ENCODE measurements at regions not wholly inside any gene's neighbourhood (a gene's known extent, or its start where the extent isn't known, plus 50 kb on each side); places are given as distances from the start of the nearest gene placed in this dataset.

DNA sequence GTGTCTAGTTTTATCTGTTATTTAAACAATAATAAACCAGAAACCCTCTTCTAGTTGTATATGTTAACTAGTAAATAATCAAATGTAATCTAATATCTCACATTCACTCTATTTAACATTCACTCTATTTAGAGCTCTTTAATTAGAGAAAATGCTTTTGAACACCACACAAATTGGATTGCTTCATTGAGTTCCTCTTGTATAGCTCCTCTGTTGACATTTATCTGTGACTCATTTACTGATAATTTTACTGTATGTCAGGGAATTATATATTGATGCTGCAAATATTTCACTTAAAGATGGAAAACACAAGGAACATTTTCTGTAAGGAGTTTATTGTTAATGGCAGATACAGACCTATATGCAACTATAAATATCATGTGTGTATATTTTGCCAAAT lies 594.6 kb downstream of the COL12A1 start:
- Histone ChIP-seq H3K36me3 (ENCODE audit: insufficient read depth, low read length) (no peaks in the 10 kb centered on the region), H2AFZ (ENCODE audit: low read depth, low read length) (no peak overlapping the region), H3K4me1 (ENCODE audit: insufficient read depth, low read length) (no peaks in the 10 kb centered on the region), H3K27ac (ENCODE audit: low read length) (no peak overlapping the region), H3K4me2 (ENCODE audit: insufficient read depth, low read length) (no peak overlapping the region), H3K9me3 (ENCODE audit: insufficient read depth, low read length, severe bottlenecking) (no peaks in the 10 kb centered on the region), H3K4me3 (ENCODE audit: low read depth in 1 of 2, low read length in 2 of 2) (no peak overlapping the region), H3K79me2 (ENCODE audit: insufficient read depth, low read length) (no peaks in the 10 kb centered on the region), H3K9ac (ENCODE audit: low read depth, low read length) (no peak overlapping the region), H4K20me1 (ENCODE audit: insufficient read depth, low read length) (no peaks in the 10 kb centered on the region), H3K27me3 (ENCODE audit: insufficient read depth, low read length, poor library complexity) (no peaks in the 10 kb centered on the region)
- no peak for TF ChIP-seq EZH2 (IDR thresholded peaks at IDR 0.05; ENCODE audit: borderline replicate concordance, low read depth, low read length, severe bottlenecking)
- DNase-seq (no peak), ATAC-seq (ENCODE audit: insufficient read depth, low read depth) (no peak)

DNA sequence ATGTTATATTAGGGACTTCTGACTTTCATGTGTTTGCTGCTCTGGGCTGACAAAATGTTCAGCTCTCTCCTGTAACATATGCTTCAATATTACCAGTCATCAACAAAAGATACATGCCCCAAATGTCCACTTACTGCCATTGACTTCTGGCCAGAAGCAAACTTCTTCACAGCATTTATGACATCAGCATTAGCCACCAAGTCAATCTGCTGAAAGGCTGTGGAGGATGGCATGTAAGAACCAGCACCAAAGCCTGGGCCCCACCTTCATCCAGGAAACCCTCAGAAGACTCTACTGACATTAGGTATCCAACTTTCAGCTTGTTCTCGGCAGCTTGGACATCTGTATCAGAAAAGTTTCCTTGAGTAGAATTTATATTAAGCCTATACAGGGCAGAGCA lies 595.5 kb downstream of the COL12A1 start:
- H4K20me1 ChIP-seq (ENCODE audit: insufficient read depth, low read length): no peaks in the 10 kb centered on the region
- H3K4me1 ChIP-seq (ENCODE audit: insufficient read depth, low read length): no peaks in the 10 kb centered on the region
- no peak overlapping the region for H3K9ac ChIP-seq (ENCODE audit: low read depth, low read length)
- H3K36me3 ChIP-seq (ENCODE audit: insufficient read depth, low read length): no peaks in the 10 kb centered on the region
- H3K4me2 ChIP-seq (ENCODE audit: insufficient read depth, low read length): no peak overlapping the region
- no peaks in the 10 kb centered on the region for H3K9me3 ChIP-seq (ENCODE audit: insufficient read depth, low read length, severe bottlenecking)
- no peak overlapping the region for H3K27ac ChIP-seq (ENCODE audit: low read length)
- H3K79me2 ChIP-seq (ENCODE audit: insufficient read depth, low read length): no peaks in the 10 kb centered on the region
- DNase-seq (no peak), ATAC-seq (ENCODE audit: insufficient read depth, low read depth) (no peak)
- H2AFZ ChIP-seq (ENCODE audit: low read depth, low read length): no peak overlapping the region
- H3K27me3 ChIP-seq (ENCODE audit: insufficient read depth, low read length, poor library complexity): no peaks in the 10 kb centered on the region
- no peak for TF ChIP-seq EZH2 (IDR thresholded peaks at IDR 0.05; ENCODE audit: borderline replicate concordance, low read depth, low read length, severe bottlenecking)
- TF ChIP-seq, protein P1, sequence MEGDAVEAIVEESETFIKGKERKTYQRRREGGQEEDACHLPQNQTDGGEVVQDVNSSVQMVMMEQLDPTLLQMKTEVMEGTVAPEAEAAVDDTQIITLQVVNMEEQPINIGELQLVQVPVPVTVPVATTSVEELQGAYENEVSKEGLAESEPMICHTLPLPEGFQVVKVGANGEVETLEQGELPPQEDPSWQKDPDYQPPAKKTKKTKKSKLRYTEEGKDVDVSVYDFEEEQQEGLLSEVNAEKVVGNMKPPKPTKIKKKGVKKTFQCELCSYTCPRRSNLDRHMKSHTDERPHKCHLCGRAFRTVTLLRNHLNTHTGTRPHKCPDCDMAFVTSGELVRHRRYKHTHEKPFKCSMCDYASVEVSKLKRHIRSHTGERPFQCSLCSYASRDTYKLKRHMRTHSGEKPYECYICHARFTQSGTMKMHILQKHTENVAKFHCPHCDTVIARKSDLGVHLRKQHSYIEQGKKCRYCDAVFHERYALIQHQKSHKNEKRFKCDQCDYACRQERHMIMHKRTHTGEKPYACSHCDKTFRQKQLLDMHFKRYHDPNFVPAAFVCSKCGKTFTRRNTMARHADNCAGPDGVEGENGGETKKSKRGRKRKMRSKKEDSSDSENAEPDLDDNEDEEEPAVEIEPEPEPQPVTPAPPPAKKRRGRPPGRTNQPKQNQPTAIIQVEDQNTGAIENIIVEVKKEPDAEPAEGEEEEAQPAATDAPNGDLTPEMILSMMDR (IDR thresholded peaks at IDR 0.05; ENCODE audit: borderline replicate concordance, extremely low read depth, low read length, poor library complexity, severe bottlenecking): no peak
- H3K4me3 ChIP-seq (ENCODE audit: low read depth in 1 of 2, low read length in 2 of 2): no peak overlapping the region

DNA sequence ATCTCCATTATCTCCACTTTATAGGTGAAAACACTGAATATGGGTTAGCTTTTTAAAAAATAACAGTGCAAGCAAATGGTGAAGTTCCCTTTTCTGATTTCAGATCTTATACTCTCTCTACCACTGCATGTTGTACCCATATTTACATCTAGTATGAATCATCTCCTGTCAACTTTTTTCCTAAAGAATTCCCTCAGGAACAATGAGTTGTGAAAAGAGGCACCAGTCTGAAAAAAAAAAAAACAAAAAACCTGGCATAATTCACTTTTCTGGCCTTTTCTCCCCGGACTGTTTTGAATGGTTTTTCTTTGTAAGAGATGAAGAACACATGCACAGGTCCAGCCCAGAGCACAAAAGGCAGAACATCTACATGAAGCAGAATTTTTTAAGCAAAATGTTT lies 596.0 kb downstream of the COL12A1 start:
- TF ChIP-seq, protein P1 (IDR thresholded peaks at IDR 0.05; ENCODE audit: borderline replicate concordance, extremely low read depth, low read length, poor library complexity, severe bottlenecking): no peak
- no peak for TF ChIP-seq EZH2 (IDR thresholded peaks at IDR 0.05; ENCODE audit: borderline replicate concordance, low read depth, low read length, severe bottlenecking)
- no peaks in the 10 kb centered on the region for H3K79me2 ChIP-seq (ENCODE audit: insufficient read depth, low read length)
- DNase-seq (no peak), ATAC-seq (ENCODE audit: insufficient read depth, low read depth) (no peak)
- no peak overlapping the region for H3K9ac ChIP-seq (ENCODE audit: low read depth, low read length)
- no peak overlapping the region for H2AFZ ChIP-seq (ENCODE audit: low read depth, low read length)
- H4K20me1 ChIP-seq (ENCODE audit: insufficient read depth, low read length): no peaks in the 10 kb centered on the region
- no peak overlapping the region for H3K4me2 ChIP-seq (ENCODE audit: insufficient read depth, low read length)
- H3K4me3 ChIP-seq (ENCODE audit: low read depth in 1 of 2, low read length in 2 of 2): no peak overlapping the region
- no peaks in the 10 kb centered on the region for H3K36me3 ChIP-seq (ENCODE audit: insufficient read depth, low read length)
- H3K27ac ChIP-seq (ENCODE audit: low read length): no peak overlapping the region
- no peaks in the 10 kb centered on the region for H3K4me1 ChIP-seq (ENCODE audit: insufficient read depth, low read length)
- no peaks in the 10 kb centered on the region for H3K9me3 ChIP-seq (ENCODE audit: insufficient read depth, low read length, severe bottlenecking)
- no peaks in the 10 kb centered on the region for H3K27me3 ChIP-seq (ENCODE audit: insufficient read depth, low read length, poor library complexity)

DNA sequence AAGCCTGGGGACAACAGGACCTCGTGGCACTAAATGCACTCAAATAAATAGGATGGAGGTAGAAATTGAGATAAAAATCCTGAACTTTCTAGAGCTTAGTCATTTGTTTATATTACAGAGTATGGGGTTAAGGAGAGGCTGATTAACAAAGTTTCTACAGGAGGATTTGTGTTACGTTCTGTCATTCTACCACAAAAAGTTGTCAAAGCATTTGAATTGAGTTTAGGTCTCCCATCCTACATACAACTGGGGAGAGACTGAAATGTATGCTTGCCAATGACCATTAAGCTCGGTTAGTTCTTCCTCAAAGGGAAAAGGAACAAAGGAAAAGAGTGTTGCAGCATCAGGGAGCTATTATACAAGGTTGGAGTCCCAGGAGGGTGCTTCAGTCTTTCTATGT lies 597.9 kb downstream of the COL12A1 start:
- ATAC-seq (ENCODE audit: insufficient read depth, low read depth) (no peak), DNase-seq (no peak)
- H3K36me3 ChIP-seq (ENCODE audit: insufficient read depth, low read length): no peaks in the 10 kb centered on the region
- H3K4me1 ChIP-seq (ENCODE audit: insufficient read depth, low read length): no peaks in the 10 kb centered on the region
- no peak overlapping the region for H3K27ac ChIP-seq (ENCODE audit: low read length)
- no peaks in the 10 kb centered on the region for H4K20me1 ChIP-seq (ENCODE audit: insufficient read depth, low read length)
- no peak overlapping the region for H2AFZ ChIP-seq (ENCODE audit: low read depth, low read length)
- no peaks in the 10 kb centered on the region for H3K27me3 ChIP-seq (ENCODE audit: insufficient read depth, low read length, poor library complexity)
- no peak overlapping the region for H3K9ac ChIP-seq (ENCODE audit: low read depth, low read length)
- TF ChIP-seq EZH2 (IDR thresholded peaks at IDR 0.05; ENCODE audit: borderline replicate concordance, low read depth, low read length, severe bottlenecking): no peak
- TF ChIP-seq, protein P1 (IDR thresholded peaks at IDR 0.05; ENCODE audit: borderline replicate concordance, extremely low read depth, low read length, poor library complexity, severe bottlenecking): no peak
- no peaks in the 10 kb centered on the region for H3K9me3 ChIP-seq (ENCODE audit: insufficient read depth, low read length, severe bottlenecking)
- H3K4me2 ChIP-seq (ENCODE audit: insufficient read depth, low read length): no peak overlapping the region
- H3K4me3 ChIP-seq (ENCODE audit: low read depth in 1 of 2, low read length in 2 of 2): no peak overlapping the region
- no peaks in the 10 kb centered on the region for H3K79me2 ChIP-seq (ENCODE audit: insufficient read depth, low read length)
